ENCODE measurements at regions not wholly inside any gene's neighbourhood (a gene's known extent, or its start where the extent isn't known, plus 50 kb on each side); places are given as distances from the start of the nearest gene placed in this dataset.

- no peak overlapping the region for H3K9ac ChIP-seq (ENCODE audit: insufficient read depth in 1 of 2, low read depth in 2 of 2, low read length in 2 of 2)
- TF ChIP-seq, protein P1, sequence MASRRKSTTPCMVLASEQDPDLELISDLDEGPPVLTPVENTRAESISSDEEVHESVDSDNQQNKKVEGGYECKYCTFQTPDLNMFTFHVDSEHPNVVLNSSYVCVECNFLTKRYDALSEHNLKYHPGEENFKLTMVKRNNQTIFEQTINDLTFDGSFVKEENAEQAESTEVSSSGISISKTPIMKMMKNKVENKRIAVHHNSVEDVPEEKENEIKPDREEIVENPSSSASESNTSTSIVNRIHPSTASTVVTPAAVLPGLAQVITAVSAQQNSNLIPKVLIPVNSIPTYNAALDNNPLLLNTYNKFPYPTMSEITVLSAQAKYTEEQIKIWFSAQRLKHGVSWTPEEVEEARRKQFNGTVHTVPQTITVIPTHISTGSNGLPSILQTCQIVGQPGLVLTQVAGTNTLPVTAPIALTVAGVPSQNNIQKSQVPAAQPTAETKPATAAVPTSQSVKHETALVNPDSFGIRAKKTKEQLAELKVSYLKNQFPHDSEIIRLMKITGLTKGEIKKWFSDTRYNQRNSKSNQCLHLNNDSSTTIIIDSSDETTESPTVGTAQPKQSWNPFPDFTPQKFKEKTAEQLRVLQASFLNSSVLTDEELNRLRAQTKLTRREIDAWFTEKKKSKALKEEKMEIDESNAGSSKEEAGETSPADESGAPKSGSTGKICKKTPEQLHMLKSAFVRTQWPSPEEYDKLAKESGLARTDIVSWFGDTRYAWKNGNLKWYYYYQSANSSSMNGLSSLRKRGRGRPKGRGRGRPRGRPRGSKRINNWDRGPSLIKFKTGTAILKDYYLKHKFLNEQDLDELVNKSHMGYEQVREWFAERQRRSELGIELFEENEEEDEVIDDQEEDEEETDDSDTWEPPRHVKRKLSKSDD (conservative IDR thresholded peaks at IDR 0.05; ENCODE audit: low read length): no peak
- TF ChIP-seq TBL1XR1 (IDR thresholded peaks at IDR 0.05; ENCODE audit: low read length in 2 of 2) (no peak), ZNF239 (CRISPR knock-in tag; IDR thresholded peaks at IDR 0.05) (no peak), ZBTB49 (CRISPR knock-in tag; IDR thresholded peaks at IDR 0.05; ENCODE audit: borderline replicate concordance) (no peak), ASH1L (IDR thresholded peaks at IDR 0.05; ENCODE audit: borderline replicate concordance, low read depth, partially characterized antibody) (no peak), ZZZ3 (IDR thresholded peaks at IDR 0.05) (no peak), COPS2 (conservative IDR thresholded peaks at IDR 0.05) (no peak), ZNF76 (CRISPR knock-in tag; IDR thresholded peaks at IDR 0.05; ENCODE audit: borderline replicate concordance) (no peak), ZNF717 (CRISPR knock-in tag; IDR thresholded peaks at IDR 0.05) (no peak), ZNF12 (CRISPR knock-in tag; IDR thresholded peaks at IDR 0.05) (no peak), EWSR1 (IDR thresholded peaks at IDR 0.05; ENCODE audit: borderline replicate concordance, low read depth, partially characterized antibody) (no peak), PHB2 (IDR thresholded peaks at IDR 0.05; ENCODE audit: low read depth) (no peak), ZBTB2 (IDR thresholded peaks at IDR 0.05) (no peak), FOXM1 (IDR thresholded peaks at IDR 0.05; ENCODE audit: low read depth) (no peak), FOXM1 (CRISPR knock-in tag; IDR thresholded peaks at IDR 0.05; ENCODE audit: low read depth) (no peak)
- no peak overlapping the region for H3K4me2 ChIP-seq (ENCODE audit: insufficient read depth, low read length)
- no peaks in the 10 kb centered on the region for H3K79me2 ChIP-seq (ENCODE audit: control insufficient read depth, insufficient read depth, low read length)
- 0% methylated on average over 2 of the region's 2 CpGs for WGBS (ENCODE audit: insufficient coverage, low coverage, missing lambda C conversion rate)
- ChIA-PET CTCF (ENCODE audit: low intra/inter-chr PET ratio) (no interaction called here), POLR2A (no interaction called here)
- ATAC-seq (no peak), FAIRE-seq (no peak), DNase-seq (ENCODE audit: extremely low read depth in 1 of 4, low spot score in 3 of 4) (no peak)
- no peaks in the 10 kb centered on the region for H3K27me3 ChIP-seq (ENCODE audit: control insufficient read depth in 2 of 2, insufficient read depth in 2 of 2, low read length in 2 of 2)
- intact Hi-C loops (cut with micrococcal nuclease): no loop called here
- H3K4me1 ChIP-seq (replicated peaks in 1 of 2; ENCODE audit: control insufficient read depth in 2 of 2, insufficient read depth in 2 of 2, low read length in 2 of 2): no peaks in the 10 kb centered on the region
- no peak overlapping the region for H2AFZ ChIP-seq (ENCODE audit: low read depth, low read length)
- BruUV-seq (replicated peaks): no TSS peak
- H3K9me3 ChIP-seq (replicated peaks; ENCODE audit: control insufficient read depth, insufficient read depth, low read depth, low read length): no peaks in the 10 kb centered on the region
- in situ Hi-C loops (cut with MboI): no loop called here
- no peaks in the 10 kb centered on the region for H4K20me1 ChIP-seq (replicated peaks; ENCODE audit: control insufficient read depth, insufficient read depth, low read length)
- H3K27ac ChIP-seq (ENCODE audit: extremely low read depth, low read depth, low read length): no peak overlapping the region
- no peak overlapping the region for H3K4me3 ChIP-seq
- H3K9me1 ChIP-seq (ENCODE audit: control insufficient read depth, insufficient read depth, low read length): no peaks in the 10 kb centered on the region
- H3K36me3 ChIP-seq (ENCODE audit: control insufficient read depth, insufficient read depth, low read length): no peaks in the 10 kb centered on the region
Measured at GRCh38 chr14:62314221-62314620, 552.0 kb downstream of the SNAPC1 start.
